HG02885 (cell line): ENCODE measurements at regions not wholly inside any gene's neighbourhood (a gene's known extent, or its start where the extent isn't known, plus 50 kb on each side); places are given as distances from the start of the nearest gene placed in this dataset.

Experiments used
- ATAC-seq: cut with Tn5 transposase; IDR thresholded peaks from one replicate; pipeline ENCODE4 v1.9.1; 2021; ENCODE audit warnings: mild to moderate bottlenecking; ENCODE audit not compliant: unreplicated experiment, poor library complexity

GRCh38 chr13:76472916-76473315, 413.3 kb downstream of the KCTD12 start:
- ATAC-seq, result no peak

DNA sequence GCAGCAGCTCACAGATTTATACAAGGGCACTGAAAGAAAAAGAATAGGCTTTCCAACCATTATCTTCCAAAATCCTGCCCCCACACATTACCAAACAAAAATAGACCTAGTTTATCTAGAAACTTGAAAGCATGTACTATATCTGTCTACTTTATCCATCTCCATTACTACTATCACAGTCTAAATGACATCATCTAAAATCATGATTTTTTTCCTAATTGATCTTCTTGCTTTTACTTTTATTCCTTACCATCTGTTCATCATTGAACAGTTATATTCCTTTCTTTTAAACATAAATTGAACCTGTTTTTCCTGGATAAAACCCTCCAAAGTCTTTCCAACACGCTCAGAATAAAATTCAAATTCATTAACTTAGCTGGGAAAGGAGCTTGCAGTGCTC, 414.7 kb downstream of the KCTD12 start:
- ATAC-seq, result no peak

- ATAC-seq, result no peak
Observed at GRCh38 chr13:76470991-76471390, 415.2 kb downstream of the KCTD12 start.

GRCh38 chr13:76466043-76466442, 420.2 kb downstream of the KCTD12 start:
- ATAC-seq, result no peak

DNA sequence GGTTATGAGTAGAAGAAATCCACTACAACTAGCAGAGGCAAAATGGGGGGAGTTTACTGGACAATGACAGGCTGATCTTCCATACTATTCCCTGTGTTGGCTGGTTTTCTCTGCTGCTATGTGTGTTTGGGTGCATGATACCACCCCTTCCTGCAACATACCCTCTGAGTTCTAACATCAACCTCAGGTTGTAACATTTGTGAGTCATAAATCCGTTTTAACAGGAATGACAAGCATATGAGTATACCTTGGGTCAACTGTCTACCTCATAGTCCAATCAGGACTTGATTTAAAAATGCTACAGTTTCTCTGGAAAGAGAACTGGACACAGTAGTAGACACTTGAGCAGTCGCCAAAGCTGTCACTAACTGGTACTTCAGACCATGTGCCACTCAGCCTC, 422.9 kb downstream of the KCTD12 start:
- ATAC-seq, result no peak

GRCh38 chr13:76461999-76462398, 424.2 kb downstream of the KCTD12 start:
- no peak for ATAC-seq

- no peak for ATAC-seq
Observed at GRCh38 chr13:76461484-76461883, 424.7 kb downstream of the KCTD12 start.

DNA sequence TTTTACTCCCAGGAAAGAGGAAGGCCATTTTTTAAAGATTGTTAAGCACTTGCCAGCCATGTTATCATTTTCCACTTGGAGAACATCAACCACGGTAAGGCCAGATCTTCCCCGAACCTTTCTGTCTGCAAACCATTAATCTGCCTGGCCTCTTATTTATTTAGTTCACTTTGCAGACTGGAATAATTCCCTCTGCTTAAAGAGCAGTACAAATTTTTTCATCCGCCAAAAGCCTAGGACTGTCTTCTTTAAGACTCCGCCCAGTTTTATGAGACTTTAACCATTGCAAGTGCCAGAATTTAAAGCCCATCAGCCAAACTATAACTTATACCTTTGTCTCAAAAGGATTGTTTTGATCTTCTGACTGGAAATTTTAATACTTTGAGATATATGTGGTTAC, 426.3 kb downstream of the KCTD12 start:
- no peak for ATAC-seq

DNA sequence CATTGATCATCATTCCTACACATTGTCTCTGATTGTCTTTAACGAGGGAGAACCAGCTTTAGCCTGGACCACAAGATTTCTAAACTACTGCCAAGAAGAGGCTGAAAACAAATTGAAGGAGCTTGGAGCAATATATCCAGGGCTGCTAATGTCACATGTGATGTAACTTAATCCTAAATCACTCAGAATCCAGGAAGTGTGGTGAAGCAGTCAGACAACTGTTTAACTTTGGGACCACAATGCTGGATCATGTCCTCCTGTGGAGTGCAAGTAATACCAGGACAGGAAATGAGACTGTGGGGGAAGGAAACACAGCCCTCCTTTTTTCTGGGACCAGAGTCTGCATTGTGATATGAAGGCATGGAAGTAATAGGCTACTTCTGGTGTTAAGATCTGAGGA, 430.2 kb downstream of the KCTD12 start:
- no peak for ATAC-seq

DNA sequence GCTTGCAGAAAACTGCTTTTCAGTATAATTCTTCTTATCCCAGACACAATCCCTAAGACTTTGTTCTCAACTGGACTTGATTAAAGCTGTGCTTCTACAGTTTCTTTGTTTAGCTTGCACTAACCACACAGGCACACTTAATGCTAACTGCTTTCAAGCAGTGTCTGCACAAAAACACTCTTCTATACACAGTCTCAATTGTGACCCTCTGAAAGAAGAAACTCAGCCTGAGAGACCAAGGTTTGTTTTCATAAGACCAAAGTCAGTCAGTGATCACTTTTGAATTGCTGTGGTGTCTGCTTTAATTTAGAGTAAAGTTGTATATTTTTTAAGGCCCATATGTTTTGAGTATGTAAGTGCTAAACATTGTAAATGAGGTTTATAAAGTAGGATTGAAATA, 431.2 kb downstream of the KCTD12 start:
- ATAC-seq, result no peak

- ATAC-seq, result no peak
Observed at GRCh38 chr13:76449716-76450115, 436.5 kb downstream of the KCTD12 start.

GRCh38 chr13:76446191-76446590, 440.0 kb downstream of the KCTD12 start:
- ATAC-seq, result no peak

GRCh38 chr13:76440568-76440967, 445.6 kb downstream of the KCTD12 start:
- peak; percentile 99 for ATAC-seq

GRCh38 chr13:76439546-76439945, 446.7 kb downstream of the KCTD12 start:
- no peak for ATAC-seq

GRCh38 chr13:76438050-76438449, 448.2 kb downstream of the KCTD12 start:
- no peak for ATAC-seq

GRCh38 chr13:76425935-76426334, 460.3 kb downstream of the KCTD12 start:
- ATAC-seq, result no peak

DNA sequence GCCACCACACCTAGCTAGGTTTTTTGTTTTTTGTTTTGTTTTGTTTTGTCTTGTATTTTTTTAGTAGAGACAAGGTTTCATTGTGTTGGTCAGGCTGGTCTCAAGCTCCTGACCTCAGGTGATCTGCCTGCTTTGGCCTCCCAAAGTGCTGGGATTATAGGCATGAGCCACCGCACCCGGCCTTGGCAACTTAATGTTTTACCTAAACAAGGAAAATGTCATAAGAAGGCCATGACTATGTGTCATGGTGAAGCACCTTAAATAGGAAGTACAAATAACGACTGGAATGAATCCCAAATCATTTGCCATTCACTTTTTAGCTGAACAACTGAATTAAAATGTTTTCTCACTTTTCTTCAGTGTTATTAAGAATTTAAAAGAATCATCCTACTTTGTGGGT, 465.2 kb downstream of the KCTD12 start:
- ATAC-seq, result no peak

DNA sequence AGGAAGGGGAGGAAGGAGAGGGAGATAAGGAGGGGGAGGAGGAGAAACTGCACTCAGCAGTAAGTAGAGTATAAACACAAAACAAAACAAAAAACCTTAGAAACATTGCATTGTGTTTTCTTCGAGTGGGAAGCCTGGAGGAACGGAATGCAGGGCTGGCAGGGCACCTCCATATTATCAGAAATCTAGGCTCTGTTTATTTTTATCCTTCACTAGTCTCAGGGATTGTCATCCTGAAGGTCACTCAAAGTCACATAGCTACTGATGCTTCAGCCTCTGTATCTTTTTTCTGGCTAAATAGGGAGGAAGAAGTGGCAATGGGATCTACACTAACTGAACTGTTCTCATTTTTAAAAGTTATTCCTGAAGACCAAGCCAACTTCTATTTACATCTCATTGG, 467.8 kb downstream of the KCTD12 start:
- ATAC-seq, result no peak

DNA sequence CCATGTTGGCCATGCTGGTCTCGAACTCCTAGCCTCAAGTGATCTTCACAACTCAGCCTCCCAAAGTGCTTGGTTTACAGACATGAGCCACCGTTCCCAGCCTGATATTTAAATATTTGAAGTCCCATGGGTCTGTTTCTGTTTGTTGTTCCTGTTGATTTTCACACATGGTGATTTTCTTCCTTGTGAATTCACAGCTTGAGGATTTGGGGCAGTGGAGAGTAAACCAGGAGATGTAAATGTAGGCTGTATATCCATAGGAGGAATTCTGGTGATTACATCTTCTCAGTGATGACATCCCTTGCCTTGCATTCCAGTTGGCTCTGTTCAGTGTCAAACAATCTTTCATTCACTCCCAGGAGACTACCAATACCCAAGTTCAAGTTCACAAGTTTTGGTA, 471.9 kb downstream of the KCTD12 start:
- no peak for ATAC-seq

DNA sequence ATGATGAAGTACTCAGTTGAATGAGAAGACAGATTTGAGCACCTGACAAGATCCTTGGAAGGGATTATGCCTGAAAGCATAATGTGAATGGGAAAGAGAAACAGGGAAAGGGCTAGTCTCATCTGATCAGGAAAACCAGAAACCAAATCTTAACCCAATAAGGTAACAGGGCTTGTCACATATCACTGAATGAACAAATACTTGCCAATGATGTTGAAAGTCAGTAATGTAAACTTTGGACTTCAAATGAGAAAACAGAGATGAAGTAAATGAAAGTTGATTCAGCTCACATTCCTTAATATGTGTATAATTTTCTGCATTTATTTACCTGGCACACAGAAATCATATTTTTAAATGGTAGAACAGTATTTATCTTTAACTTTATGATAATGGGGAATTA, 480.0 kb downstream of the KCTD12 start:
- no peak for ATAC-seq

DNA sequence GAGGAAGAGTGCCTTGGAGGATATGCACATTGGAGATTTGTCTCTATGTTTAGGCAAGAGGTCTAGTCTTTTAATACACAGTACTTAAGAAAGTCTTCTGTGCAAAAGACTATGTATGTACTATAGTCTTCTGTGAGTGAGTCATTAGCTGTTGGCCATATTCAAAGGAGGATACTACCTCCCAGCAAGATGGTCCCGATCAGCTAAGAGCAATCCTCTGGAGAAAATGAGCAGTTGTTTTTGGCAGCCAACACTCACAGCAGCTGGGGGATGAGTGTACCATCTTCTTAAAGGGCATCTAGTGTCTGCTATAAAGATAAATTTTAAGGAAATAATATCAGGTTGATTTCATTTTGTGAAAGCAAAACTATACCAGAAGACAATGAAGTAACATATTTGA, 487.8 kb downstream of the KCTD12 start:
- no peak for ATAC-seq

- peak; percentile 45 for ATAC-seq
Observed at GRCh38 chr13:76397413-76397812, 488.8 kb downstream of the KCTD12 start.

- no peak for ATAC-seq
Observed at GRCh38 chr13:76389321-76389720, 496.9 kb downstream of the KCTD12 start.
